ENCODE measurements at regions not wholly inside any gene's neighbourhood (a gene's known extent, or its start where the extent isn't known, plus 50 kb on each side); places are given as distances from the start of the nearest gene placed in this dataset.

DNA sequence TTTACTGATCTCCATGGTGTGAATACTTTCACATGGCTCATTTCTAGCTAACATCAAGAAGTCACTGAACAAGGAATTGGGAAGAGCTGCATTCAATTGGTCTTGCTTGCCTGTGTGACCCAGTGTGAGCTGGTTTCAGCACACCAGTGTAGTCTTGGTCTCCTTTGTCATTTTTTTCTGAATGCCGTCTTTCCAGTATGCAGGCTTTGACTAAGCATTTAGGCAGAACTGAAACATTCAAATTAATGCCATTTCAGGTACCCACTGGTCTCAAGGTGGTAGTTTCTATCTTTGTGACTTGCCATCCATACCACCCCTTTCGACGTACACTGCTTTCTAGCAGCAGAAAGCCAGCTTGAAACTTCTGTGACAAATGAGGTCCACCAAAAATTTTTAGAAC is 550.5 kb upstream of the BOD1L1 start:
- DNase-seq (ENCODE audit: low read depth) = no peak

DNA sequence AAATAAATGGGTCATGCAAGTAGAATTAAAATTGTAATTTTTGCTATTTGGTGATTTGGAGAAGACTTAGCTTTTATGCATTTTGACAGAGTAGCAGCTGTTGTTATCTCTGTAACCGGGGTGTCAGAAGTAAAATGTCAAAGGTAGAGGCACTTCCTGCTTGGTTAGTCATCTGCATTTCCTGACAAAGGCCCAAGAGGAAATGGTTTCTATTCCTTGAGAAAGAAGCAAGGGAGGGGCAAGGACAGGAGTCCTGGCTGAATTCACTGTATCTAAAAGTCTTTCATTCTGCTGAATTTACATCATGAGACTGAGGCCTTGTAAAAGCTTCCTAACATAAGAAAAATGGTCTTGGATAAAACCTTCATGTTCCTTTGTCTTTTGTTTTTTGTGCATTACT is 550.9 kb upstream of the BOD1L1 start:
- DNase-seq (ENCODE audit: low read depth) = no peak

DNA sequence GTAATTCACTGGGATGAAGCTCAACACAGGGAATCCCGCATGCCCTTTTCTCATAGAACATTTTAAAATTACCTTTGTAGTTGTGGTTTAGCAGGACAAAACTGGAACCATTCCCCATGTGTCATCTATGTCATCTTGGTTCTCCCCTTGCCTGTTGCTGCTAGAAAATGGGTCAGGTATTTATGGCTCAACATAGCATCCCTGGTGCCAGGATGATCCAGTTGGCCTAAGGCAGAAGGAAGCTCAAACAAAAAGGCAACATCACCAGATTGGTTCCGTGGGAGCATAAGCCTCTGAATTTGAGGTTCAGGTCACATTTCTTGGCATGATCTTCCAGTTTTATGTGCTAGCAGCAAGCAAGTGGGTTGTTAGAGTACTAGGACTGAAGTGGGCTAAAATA is 552.6 kb upstream of the BOD1L1 start:
- no peak for DNase-seq (ENCODE audit: low read depth)

DNA sequence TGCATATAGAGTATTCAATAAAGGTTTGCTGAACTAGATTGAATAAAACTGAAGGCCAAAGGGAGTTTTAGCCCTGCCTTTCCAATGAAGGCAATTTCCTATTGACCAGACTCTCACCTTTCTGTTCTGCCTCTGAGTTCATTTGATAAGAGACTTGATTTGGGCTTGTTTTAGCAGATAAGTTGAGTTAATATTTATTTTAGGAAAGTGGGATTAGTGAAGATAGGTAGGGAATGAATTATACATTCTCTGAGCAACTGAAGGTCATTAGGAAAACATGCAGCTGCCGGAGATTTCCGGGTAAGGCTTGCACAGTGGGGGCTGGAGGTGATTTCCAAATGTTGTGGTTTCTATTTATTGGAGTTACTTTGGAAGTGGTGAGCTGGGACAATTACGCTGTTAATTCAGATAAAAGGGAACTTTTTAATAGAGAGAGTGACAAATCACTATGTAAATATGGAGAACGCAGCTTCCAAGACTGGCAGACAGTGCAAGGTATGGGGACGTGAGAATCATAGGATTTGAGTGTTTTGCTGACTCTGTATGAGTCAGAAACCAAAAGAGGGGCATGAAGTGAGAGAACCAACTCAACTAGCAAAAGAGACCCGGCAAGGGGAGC is 553.6 kb upstream of the BOD1L1 start:
- no peak for DNase-seq (ENCODE audit: low read depth)

DNA sequence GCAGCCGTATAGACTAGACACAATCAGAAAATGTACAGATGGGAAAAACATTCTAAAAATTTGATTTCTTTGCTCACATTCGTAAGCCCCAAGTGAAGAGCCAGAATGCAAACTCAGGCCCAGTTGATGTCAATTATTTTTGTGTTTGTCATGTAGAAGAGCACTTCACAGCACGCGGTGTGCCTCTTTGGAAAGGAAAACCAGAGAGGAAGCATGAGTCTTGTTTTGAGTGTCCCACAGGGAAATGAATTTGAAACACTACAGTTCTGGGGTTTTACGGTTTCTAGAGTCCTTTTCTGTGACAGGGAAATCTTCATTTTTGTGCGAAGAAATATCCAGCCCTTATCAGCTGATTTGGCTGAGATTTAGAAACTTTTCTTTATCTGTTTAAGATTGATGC is 554.6 kb upstream of the BOD1L1 start:
- DNase-seq (ENCODE audit: low read depth) = no peak

DNA sequence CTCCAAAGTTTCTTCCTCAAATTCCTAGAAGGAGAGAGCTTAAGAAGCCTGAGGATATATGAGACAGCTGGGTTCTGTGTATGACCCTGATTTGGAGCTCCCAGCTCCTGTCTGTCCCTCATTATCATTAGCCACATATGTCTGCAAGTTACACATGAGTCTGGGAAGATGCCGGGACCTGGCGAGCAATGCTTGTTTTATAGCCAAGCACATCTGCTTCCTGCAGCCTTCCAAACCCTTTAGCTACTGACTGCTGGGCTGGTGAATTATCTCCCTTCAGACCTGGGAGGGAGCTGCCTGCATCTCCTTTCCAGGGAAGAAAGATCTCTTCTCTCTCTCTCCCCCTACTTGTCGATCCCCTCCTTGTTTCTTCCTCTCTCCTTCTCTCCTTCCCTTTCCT is 556.7 kb upstream of the BOD1L1 start:
- no peak for DNase-seq (ENCODE audit: low read depth)

DNA sequence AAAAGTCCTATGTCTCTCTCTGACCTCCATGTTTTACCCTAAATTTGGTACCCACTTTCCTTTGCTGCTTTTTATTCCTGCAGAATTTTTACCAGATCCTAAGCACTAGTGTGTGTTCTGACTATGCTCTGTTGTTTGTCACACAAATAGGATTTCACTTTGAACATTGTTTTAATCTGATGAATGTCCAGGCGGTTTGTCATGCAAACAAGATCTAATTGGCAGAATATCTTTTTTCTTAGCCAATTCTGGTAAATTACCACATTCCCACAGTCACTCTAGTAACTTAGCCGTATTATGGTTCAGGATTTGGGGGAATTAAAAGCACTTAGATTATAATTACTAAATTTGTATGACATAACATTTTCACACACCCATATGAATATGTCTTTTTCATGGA is 557.2 kb upstream of the BOD1L1 start:
- no peak for DNase-seq (ENCODE audit: low read depth)

DNA sequence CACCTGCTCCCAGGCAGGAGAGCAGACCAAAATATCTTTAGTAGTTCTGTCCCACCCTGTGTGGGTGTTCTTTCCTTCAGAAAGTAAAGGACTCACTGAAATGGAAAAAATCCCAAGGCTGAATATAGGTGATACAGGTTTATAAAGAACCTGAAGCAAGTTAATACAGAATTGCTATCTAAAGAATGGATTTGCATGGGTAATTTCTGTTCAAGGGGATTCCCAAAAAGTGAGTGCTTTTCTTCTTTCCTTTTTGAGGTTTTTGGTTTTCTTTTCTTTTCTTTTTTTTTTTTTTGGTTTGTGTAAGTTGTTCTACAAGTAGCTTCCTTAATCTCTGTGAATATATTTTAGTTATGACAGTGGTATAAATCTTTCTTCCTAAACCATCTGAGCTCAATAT is 560.7 kb upstream of the BOD1L1 start:
- DNase-seq (ENCODE audit: low read depth) = no peak

DNA sequence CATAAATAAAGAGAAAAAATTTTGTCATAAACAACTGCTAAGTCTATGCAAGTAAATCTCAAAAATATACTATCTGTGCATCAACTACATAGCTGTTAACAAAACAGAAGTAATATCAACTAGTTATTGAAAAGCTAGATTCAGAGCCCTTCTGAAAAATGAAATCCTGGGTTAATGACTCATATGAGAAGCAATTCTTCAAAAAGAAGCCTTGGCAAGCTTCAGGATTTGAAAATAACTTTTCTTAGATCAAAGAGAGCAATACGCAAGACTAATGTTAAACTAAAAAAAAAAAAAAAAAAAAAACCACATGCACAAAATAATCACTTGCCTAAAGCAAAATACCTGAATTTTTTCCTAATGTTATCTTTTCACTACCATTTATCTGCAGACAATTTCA is 566.1 kb upstream of the BOD1L1 start:
- no peak for DNase-seq (ENCODE audit: low read depth)

DNA sequence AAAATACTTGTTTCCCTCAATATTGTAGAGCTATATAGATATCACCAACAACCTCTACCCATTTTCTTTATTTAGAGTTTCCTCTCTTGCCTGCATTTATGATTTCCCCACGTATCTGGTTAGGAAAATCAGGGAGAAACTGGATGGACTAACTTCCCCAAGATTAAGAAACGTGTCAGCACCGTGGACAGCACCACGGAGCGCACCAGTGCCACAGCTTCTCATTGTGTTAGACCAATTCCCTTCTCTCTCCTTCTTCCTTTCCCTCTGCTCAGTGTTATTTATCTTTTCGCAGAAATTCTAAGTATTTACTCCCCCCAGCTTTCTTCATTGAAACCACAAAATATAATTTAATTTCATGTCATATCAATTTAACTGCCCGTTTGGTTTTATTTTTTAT is 568.6 kb upstream of the BOD1L1 start:
- no peak for DNase-seq (ENCODE audit: low read depth)

DNA sequence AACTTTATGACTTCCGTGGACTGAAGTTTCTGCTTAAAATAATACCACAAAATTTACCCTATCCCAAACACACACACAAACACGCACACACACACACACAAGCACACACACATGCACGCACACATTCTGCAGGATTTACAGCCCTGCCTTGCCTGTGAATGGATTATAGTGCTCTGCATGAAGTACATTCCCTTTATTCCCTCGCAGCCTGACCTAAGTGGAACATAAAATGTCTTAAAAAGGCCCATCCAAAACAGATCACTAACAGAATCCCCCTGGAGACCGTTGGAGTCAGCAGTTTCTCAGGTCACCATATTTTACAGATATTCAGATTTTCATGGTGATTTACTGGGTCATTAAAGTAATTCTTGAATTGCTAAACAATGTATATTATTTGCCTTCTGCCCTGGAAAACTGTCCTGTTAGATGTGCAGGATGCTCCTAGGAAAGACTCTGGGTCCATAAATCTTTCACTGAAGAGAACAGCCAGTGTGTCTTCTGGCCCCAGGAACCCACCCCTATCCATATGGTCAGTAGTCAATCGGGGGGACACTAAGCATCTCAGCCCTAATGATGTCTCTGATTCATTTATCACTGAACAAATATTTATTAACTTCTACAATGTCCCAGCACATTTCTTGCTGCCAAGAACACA is 587.7 kb upstream of the BOD1L1 start:
- DNase-seq (ENCODE audit: low read depth) = no peak

DNA sequence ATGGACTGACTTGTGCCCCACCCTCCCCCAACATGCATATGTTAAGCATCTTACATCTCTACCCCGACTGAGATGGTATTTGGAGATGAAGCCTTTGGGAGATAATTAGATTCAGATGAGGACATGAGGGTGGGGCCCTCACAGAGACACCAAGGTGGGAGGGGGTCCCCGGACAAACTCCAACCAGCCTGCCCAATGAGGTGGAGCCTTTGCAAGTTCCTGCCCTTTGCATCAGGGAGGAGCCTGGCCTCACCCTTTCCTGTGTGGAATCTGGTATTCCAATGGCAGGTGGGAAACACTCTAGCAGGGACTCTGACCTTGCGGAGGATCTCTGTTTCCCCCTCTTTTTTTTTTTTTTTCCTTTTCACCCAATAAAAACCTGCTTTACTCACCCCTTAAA is 589.9 kb upstream of the BOD1L1 start:
- DNase-seq (ENCODE audit: low read depth) = no peak

DNA sequence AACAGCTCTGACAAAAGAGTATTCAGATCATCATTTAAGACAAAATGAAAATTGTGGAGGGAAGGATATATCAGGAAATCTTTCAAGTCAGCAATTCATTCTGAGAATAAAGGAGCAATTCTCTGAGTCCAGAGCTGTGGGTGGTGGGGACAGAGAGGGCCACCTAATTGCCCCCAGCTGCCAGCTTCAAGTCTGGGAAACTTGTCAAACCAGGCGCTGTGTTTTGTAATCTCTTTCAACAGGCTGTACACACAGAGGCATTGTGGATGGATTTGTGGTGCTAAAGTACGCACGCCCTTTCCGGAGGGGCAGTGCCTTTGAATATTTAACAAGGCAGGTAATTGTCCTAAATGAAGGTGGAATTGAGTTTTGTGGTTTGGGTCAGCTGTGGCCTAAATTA is 591.1 kb upstream of the BOD1L1 start:
- no peak for DNase-seq (ENCODE audit: low read depth)

DNA sequence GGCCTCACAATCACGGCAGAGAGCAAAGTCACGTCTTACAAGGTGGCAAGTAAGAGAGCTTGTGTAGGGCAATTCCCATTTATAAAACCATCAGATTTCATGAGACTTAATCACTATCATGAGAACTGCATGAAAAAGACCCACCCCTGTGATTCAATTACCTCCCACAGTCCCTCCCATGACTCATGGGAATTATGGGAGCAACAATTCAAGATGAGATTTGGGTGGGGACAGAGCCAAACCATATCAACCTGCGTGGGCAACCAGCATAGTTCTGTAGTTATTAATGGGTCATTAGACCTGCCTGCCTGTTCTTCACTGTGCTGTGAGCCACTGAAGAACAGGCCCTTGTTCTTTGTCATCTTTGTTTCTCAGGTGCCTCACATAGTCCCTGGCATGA is 593.7 kb upstream of the BOD1L1 start:
- DNase-seq (ENCODE audit: low read depth) = no peak

DNA sequence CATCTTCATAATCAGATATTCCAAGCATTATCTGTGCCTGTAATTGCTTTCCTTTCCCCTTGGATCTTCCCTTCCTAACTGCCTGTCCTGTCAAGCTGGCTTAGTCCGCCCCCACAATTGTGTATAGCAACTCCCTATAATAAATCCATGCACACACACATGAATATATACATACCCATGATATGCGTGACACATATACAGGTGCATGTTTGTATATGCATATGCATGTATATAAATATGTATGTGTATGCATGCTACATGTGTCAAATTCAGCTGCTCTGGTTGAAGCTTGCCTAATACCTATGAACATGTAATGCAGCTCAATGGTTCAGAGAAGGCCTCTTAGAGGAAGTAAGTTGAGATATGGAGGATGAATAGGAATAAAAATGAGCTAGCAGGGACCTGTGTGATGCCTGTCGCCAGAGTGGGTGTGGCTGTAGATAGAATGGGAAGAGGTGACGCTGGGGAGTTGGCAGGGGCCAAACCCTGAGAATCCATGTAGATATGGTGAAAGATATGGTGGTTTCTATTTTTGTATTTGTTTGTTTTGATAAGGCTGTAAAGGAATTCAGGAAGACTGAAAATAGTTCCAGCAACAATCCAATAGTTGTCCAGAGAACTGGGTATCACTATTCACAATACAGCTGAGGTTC is 595.0 kb upstream of the BOD1L1 start:
- DNase-seq (ENCODE audit: low read depth) = no peak

DNA sequence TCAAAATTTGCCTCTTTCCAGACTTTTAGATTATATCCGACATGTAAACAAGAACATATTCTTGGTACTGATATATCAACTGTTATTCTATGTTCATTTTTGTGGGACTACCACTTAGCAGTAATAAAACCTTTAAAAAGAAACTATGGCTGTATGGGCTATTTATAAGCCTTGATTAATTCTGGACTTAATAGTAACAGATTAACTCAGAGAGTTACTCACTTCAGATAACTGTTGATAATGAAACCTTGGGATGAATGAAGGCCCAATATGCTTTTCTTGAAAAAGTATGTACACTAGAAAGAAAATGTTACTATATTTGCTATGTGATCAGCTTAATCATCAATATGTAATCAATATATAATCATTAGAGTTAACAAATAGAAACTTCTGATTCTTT is 595.9 kb upstream of the BOD1L1 start:
- no peak for DNase-seq (ENCODE audit: low read depth)

DNA sequence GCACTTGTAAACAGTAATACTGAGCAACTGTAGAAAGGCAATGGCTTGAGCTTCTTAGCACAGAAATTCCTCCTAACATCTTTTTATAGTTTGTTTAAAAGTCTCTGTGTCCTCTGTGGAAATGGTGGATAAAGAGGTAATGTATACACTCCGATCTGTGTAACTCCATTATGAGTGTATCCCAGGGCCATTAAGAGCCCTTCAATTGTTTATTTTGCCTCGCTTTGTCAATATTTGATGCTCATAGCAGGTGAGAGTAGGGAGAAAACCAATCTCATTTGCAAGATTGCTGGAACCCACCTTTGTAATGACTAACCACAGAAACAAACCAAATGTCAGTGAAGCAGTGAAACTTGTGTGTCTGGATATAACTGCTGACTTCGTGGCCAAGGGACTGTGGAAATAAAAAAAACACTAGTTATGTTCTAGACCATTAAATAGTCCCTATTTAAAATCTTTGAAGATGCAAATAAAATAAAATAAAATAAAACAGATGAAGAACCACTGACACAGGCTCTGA is 598.2 kb upstream of the BOD1L1 start:
- no peak for DNase-seq (ENCODE audit: low read depth)

DNA sequence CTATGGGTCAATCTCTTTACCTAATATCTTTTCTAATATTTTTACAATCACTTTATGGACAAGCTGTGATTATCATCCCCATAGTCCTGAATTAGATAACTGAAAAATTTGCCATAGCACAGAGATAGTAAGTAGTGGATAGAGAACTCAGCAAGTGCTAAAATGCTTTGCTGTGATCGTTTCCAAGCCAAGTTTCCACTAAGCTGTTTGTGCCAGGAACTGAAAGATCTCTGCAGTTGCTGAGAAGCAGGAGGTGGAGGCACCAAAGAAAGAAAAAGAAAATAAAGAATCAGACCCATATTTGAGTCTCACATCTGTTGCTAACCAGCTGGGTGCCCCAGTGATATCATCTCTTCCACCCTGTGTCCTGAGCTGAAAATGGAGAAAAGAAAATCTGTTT is 605.6 kb upstream of the BOD1L1 start:
- DNase-seq (ENCODE audit: low read depth) = no peak

DNA sequence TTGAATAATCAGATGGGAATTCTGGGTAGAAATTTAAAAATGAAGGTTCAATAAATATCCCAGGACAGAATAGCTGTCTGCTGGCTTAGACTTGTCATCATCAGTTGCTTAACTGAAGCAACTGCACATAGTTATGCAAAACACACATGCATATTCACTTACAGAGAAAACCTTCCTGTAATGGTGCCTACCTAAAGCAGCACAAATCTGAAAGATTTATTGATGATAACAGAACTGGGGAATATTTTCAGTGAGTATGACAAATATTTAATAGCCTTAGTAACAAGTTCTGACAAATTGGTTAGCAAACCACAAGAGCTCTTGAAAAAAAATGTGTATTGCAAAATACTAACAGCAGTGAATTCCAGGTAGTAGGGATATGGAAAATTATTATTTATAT is 606.8 kb upstream of the BOD1L1 start:
- DNase-seq (ENCODE audit: low read depth) = no peak

DNA sequence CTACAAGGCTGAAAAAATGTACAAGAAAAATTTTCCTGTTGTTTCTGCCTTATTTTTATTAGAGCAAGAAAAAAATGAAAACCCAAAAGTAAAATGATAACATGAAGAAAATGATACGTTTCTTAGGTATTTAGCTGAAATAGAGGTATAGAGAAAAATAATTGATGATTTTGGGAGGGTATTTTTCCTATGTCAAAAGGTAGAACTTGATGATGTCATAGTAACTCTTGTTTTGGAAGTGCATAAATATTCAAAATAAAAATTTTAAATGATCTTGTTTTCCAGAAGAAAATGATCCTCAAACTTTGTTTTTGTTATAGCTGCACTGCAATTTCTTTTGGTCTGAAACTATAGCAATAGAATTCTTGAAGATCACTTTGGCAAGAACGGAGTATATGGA is 608.8 kb upstream of the BOD1L1 start:
- DNase-seq (ENCODE audit: low read depth) = no peak

DNA sequence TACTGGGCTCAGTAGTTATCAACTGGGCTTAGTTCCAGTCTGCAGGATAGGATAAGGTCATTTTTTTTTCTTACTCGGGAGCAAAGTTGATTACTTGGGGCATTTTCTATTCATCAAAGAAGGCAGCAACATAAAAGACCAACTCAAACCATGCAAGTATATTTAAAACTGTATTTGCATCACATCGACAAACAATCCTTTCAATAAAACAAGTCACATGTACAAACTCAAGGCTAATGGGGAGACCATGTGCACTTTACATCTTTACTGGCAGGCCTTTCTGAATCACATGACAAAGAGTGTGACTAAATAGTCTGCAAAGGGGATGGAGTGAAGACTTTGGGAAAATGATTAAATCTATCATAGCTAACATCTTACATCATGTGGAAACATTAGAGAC is 610.4 kb upstream of the BOD1L1 start:
- DNase-seq (ENCODE audit: low read depth) = no peak

DNA sequence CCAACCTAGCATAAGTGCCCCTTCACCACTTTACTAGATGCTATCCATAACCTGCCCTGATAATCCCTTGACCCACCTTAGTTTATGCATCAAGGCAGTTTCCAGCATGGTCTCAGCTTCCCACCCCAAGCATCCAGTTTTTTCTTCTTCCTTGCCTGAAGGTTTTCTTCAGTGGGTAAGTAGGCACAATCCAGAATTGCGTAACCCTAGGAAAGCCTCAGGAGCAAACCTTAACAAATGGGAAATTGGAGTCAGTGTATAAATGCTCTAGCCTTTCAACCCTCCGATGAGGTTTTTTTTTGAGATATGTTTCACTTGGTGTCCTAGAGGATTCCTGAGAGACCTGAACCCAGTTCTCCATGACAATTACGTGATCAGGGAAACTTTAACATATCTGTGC is 614.0 kb upstream of the BOD1L1 start:
- DNase-seq (ENCODE audit: low read depth) = no peak

DNA sequence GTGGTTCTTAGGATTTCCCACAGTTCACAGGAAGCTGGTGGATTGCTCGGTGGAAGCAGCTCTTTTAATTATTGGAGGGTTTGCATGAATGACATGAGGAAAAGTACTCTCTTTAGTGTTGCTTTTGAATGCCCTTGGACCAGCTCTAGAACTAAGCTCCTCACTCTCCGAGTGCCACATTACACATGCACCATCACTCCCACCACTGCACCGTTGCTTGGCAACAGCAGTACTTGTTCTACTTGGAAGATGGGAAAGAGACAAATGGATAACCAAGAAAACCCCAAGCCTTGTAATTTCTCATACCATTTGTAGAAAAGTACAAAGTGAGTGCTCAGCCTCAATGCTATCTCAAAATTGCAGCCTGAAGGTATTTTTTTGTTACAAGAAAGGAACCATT is 620.2 kb upstream of the BOD1L1 start:
- DNase-seq (ENCODE audit: low read depth) = no peak

DNA sequence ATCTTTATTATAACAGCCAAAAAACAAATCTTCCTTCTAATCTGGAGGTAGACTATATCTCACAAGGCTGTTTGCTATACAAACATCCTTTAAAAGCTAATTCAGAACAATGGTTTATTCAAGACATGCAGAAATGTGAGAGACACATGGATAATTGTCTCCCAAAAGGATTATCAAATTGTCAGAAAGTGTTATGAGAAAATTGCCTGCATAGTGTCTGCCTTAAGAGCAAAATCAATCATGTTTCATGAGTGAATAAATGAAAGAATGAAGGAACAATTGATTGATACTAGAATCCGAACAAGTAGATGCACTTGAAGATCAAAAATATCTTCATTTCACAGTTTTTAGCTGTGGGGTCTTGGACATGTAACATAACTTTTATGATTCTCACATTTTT is 621.7 kb upstream of the BOD1L1 start:
- DNase-seq (ENCODE audit: low read depth) = no peak
